ENCODE measurements at regions not wholly inside any gene's neighbourhood (a gene's known extent, or its start where the extent isn't known, plus 50 kb on each side); places are given as distances from the start of the nearest gene placed in this dataset.
"Not testable (repeated sequence)": the region's sequence is repeated elsewhere in the genome, so short reads cannot be mapped to it uniquely, and the experiment has no call there.

DNA sequence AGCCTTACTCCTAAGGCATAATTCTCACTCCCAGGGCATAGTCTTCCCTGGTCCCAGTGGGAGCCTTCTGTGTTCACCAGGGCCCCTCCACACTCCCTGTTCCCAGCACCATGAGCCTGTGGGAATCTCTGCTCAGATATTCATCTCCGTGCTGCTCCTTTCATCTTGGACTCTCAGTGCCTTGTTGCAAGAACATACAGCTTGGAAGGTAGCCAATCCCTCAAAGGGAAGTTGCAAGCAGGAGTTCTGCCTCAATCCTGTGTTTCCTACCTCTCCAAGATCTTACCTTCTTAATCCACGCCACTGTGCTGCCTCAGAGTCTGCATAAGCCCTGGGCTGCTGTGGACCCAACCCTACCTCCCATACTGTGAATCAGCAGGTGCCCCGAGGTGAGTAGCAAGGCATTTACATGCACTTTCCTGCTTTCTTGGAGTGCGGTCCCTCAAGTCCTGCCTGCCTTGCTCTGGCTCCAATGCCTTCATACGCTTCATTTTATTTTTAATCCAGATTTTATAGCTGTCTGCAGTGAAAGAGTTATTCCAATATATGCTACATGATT lies 413.8 kb upstream of the RAB6C start:
- no peak for DNase-seq

DNA sequence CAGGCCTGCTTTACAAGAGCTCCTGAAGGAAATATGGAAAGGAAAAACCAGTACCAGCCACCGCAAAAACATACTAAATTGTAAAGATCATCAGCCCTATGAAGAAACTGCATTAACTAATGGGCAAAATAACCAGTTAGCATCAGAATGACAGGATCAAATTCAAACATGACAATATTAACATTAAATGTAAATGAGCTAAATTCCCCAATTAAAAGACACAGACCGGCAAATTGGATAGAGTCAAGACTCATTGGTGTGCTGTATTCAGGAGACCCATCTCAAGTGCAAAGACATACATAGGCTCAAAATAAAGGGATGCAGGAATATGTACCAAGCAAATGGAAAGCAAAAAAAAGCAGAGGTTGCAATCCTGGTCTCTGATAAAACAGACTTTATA lies 408.7 kb upstream of the RAB6C start:
- not testable (repeated sequence) for DNase-seq

DNA sequence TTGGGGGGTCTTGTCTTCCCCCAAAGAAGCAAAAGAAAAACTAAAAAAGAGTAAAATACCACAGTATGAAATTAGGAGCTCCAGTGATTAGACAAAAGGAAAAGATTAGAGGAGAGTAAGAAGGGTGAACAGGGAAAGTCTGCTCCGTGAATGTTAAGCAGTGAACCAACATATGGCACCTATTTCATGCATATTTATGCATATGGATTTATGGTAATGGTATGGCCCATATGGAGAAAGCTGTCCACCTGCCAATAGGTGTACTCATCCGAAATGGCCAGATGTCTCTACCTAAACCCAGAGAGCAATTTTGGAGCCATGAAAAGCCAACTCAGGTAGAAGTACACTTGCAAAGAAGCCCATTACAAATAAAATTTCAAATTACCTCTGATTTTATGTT lies 404.0 kb upstream of the RAB6C start:
- no peak for DNase-seq

DNA sequence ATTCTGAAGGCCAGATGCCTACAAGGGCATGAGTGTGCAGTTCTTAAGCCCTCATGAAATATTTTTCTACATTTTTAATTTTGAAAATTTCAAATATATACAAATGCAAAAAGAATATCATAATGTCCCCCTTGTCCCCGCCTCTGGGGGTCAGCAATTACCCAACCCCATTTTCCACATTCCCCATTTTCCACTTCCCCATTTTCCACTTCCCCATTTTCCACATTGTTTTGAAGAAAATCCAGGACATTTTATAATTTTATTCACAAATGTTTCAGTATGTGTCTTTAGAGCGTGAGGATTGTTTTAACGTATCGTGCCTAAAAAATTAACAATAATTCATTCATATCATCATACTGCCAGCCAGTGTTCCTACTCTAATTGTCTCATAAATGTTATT lies 403.6 kb upstream of the RAB6C start:
- no peak for DNase-seq

DNA sequence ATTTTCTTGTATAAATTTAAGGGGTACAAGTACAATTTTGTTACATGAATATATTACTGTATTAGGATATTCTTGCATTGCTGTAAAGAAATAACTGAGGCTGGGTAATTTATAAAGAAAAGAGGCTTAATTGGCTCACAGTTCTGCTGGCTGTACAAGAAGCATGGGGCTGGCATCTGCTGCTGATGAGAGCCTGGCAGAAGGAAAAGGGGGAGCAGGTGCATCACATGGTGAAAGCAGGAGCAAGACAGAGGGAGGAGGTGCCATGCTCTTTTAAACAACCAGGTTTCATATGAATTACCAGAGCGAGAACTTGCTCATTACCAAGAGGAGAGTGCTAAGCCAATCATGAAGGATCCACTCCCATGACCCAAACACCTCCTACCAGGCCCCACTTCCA lies 399.5 kb upstream of the RAB6C start:
- DNase-seq: no peak

DNA sequence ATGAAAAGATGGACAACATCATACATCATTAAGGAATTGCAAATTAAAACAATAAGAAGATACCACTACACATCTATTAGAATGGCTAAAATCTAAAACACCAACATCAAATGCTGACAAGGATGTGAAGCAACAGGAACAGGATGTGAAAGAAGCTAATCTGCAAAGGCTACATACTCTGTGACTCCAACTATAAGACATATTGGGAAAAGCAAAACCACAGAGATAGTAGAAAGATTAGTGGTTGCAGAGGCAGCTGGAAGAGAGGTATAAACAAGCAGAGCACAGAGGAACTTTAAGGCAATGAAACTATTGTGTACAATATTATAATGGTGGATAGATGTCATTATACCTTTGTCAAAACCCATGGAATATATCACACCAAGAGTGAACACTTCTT lies 393.7 kb upstream of the RAB6C start:
- no peak for DNase-seq

DNA sequence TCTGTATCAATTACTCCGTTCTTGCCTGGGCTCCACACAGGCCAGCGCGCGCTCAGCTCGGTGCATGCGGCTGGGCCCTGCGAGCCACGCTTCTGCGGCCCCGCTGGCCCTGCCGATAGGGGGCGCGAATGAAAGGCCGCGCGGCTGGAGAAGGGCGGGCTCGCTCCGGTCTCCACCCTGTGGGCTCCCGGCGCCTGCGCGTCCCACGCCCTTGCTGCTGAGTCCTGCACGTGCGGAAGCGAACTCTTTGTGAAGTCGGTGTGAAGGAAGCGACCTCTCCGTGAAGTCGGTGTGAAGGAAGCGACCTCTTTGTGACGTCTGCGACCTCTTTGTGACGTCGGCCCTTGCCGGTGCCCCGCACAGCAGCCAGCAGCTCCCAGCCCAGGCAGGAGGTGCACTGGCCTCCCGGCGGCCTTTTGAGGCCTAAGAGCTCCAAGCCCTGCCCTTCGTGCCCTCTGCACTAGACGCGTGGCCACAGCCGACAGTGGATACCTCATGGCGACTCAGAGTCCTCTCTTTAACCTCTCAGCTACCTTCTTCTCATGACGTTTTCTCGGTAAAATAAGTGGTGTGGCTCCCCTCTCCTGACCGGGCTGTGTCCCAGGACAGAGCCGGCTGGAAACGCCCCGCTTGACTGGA lies 391.9 kb upstream of the RAB6C start:
- no peak for DNase-seq

DNA sequence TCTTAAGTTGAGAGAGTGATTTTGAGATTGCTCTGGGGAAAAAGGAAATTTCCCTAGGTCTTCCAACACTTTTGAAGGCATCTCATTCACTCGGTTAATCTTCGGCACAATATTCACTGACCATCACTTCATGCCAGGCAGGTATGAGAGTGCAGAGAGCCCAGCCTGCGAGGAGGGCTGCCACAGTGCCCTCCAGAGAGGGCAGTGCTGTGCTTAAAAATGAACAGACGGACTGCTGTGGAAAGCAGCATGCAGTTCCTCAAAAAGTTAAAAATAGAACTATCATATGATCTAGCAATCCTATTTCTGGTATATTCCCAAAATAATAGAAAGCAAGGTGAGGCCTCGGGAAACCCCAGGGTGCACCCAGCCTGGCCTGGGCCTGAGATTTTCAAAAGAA lies 374.9 kb upstream of the RAB6C start:
- no peak for DNase-seq

DNA sequence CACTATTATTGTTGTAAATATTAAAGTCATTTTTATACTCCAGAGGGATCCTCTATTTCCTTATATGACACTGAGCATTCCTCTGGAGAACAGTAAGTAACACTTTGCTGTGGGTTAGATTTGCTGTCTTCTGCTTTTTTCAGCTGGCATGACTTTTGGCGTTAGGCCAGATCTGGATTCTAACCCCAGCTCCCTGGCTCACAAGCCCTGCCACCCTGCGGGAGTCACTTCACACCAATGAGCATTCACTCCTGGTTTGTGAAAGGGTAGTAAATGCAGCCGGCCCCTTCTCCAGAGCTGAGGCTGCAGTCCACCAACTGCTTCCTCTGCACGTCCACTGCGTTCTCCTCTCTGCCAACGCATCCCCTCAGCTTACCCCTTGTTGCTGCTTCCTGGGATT lies 373.8 kb upstream of the RAB6C start:
- no peak for DNase-seq

DNA sequence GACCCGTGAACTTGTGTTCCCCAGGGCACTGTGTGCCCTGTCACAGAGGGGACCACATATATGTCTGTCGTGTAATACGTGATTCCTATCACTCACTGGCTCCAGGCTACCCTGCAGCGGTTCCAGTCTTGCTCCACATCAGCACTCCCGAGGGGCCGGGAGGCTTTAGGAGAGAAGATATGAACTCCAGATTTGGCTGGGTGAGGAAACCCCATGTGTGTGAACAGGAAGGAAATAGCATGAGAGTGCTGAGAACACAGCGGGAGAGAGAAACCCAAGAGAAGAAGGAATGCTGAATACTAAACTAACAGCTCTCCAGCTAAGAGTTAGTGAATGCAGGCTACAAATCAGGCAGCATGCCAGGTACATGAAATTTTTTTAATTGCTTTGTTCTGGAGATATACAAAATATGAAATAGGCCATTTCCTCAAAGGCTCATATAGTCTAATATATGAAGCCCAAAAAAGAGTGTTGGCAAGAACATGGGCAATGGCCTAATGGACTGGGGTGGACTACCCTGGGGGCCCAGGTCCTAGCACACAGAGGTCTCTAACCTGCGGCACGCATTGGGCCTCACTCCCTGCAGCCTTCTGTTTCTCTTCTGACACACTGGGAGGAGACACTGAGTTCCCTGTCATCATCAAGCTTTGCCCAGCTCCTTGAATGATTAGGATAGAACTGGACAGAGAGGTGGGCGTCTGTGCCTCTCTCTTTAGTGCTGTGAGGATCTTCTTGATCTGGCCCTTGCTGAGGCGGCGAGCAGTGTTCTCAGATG lies 372.8 kb upstream of the RAB6C start:
- no peak for DNase-seq

DNA sequence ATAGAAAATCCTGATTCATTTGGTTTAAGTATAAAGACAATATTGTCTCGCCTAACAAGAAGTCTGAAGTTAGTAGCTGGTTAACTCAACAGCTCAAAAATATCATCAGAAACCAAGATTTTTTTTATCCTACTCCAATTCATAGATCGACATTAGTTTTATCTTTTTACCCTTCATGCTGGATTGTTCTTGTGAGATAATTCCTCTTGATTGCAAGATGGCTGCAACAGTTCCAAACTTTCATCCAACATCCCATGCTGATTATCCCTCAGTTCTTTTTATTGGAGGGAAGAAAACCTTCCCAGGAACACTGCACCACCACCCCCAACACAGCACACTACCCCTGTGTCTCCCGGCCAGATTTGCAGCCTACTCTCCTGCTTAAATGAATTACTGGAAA lies 370.2 kb upstream of the RAB6C start:
- DNase-seq: no peak

DNA sequence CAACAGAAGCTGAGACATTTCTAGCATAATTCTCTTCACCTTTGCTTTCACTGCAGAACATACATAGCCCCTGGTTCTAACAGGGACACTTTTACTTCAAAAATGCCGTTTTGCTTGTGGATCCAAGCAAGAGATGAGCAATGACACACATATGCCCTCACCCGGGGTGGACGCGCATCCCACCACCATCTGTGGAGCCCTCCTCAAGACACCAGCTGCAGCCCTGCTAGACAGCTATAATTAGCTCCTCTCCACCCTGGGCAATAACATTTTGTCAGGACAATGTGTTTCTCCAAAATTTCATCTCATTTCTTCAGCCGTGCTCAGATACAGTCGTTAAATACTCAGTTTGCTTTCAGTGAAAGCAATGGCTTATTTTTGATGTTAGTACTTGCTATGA lies 368.7 kb upstream of the RAB6C start:
- no peak for DNase-seq

DNA sequence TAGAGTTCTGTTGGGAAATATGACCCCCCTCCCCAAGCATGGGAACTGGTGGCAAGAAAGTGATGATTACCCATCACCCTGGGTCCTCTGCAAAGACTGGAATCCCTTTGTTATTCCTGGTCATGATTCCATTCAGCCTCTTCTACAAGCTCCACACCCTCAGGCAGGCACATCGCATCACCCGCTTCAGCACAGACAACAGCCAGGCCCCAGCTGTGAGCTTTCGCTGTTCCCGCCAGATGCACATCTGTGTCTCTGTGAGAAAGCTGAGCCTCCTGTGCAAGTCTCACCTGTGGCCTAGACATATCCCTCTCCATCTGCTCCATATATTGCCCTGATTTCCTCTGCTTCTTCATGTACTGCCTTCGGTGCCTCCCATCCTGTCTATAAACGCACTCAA lies 368.0 kb upstream of the RAB6C start:
- no peak for DNase-seq

DNA sequence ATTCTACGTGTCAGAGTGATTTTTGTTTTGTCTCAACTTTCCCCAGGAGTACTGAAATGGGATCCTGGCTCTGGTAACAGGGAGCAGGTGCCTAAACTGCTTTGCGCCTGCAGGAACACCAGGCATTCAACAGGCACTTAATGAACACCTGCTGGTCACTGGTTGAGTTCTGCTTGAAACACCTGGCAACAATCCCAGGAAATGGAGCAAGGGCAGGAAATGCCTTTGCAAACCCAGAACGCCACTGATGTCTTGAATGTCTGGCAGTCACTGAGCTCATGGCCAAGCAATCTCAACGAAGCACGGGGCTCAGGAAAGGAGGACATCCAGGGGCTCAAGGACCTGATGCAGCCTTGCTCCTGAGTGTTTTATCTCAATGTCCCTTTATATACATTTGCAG lies 360.0 kb upstream of the RAB6C start:
- DNase-seq: no peak

DNA sequence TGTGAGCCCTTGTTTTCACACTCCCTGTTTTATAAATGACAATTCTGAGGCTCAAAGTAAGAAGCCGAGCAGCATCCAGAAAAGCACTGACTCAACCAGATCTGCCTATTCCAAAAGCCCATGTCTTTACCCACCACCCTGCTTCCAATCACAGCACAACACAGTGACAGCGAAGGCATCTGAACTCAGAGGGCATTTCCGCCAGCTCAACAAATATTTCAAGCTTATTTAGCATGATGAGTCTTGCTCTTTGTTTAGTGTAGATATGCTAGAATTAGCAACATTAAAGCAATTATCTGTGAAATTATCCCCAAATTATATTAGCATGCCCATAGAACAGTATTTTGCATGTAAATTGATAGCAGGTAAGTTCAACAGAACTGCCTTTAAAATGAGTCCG lies 359.1 kb upstream of the RAB6C start:
- DNase-seq: no peak

DNA sequence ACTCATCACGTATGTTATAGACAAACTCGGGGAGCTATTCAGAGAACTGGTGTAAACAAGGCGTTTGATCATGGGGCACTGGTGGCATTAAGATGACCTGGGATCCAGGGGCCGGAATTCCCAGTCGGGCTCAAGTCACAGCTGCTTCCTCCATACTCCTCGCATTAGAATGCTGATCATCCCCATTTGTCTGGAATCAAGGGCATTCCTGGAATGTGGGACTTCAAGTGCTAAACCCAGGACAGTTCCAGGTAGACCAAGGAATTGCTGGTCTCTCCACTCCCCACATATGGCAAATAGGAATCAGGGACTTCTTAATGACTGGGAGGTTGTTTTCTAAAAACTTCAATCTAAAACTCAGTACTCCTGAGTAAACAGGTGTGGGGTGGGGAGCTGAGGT lies 355.7 kb upstream of the RAB6C start:
- DNase-seq: no peak

DNA sequence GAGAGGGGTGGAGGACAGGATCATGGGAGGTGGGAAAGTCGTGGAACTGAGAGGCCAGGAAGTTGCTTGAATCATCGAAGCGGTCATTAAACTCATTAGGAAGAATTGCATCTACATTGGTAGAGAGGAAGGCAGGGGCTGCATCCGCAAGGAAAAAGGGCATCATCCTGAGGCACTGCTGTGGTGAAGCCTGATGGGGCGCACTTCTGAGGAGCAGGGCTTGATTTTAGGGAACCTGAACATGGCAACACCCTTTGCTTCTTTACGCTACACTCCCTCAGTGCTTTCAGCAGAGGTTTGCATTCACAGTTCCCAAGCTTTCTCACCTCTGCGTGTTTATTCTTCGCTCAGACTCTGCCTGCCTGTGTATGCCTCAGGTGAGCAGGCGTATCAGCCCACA lies 352.0 kb upstream of the RAB6C start:
- DNase-seq: no peak

DNA sequence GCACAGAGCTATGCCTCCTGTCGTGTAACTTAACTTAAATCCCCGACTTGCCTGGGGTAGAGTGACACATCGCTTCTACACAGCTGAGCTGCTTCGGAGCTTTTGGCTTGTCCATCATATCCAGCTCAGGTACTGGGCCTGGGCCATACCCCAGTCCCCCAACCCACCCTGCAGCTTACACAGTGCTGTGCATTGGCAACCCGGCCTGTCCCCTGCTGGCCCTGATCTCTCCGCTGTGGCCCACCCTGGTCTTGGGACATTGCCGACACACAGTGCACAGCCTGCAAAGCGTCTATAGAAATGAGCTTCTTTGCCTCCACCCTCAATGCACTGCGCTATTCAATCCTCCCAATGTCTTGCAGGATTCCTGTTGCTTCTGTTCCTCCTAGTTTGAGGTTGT lies 342.8 kb upstream of the RAB6C start:
- DNase-seq: no peak

DNA sequence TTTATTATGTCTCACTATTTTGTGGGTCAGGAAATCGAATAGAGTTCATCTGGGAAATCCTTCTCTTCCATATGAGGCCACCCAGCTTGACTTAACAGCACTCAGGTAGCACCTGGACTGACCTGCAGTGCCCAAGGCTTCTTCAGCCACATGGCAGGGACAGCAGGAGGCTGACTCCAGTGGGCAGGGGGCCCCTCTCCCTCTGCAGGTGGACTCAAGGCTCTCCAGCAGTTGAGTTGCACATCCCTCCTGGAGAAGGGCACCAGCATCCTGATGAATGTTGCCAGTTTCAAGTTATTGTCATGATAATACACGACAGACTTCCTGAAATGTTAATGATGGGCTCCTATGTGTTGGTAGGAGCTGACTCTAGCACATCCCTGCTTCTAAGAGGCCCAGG lies 338.1 kb upstream of the RAB6C start:
- no peak for DNase-seq

DNA sequence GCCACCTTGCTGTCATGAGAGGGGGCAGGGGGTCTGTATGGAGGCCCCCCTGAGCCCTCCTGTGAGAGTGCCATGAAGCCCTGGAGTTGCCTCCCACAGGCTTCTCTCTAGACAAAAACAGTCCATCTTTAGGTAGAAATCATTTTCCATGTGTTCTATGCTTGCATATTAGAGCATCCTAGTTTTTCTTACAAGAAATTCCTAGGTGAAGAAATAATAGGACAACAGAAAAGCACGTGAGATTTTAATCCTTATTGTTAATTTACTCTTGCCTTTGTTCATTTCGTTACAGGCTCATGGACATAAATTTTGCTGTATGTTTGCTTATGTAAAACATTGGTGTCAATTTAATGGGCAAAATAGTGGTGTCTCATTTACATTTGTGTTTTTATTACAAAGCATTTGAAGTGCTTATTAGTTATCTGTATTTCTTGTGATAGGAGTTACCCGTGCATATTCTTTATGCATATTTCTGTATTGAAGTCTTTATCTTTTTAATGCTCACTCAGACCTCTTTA lies 336.9 kb upstream of the RAB6C start:
- DNase-seq: no peak

DNA sequence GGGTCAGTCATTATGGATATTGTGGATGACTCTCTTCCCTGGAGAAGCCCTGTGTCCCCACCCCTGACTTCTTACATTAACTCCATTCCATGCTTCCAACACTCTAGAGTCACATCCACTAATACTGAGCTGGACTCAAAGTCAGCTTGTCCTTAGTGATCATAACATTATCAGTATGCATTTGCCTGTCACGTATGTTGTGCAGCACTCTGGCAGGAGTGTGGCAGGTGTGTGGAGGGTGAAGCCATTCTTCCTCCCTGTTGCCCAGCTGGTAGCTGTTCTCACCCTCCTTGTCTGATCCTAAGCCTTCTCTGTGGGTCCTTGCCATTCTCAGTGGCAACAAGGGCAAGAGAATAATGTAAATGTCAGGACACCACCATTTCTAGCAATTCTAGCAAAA lies 334.1 kb upstream of the RAB6C start:
- no peak for DNase-seq

DNA sequence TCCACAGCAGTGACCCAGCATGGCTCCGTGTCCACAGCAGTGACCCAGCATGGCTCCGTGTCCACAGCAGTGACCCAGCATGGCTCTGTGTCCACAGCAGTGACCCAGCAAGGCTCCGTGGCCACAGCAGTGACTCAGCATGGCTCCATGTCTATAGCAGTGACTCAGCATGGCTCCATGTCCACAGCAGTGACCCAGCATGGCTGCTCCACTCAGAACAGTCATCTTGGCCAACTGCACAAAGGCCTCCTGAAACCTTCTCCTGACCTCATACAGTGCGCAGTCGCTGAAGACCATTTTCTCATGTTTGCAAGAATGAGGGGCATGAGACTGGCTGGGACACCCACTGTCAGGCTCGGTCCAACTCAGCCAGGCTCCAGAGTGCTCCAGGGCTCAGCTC lies 333.4 kb upstream of the RAB6C start:
- no peak for DNase-seq

DNA sequence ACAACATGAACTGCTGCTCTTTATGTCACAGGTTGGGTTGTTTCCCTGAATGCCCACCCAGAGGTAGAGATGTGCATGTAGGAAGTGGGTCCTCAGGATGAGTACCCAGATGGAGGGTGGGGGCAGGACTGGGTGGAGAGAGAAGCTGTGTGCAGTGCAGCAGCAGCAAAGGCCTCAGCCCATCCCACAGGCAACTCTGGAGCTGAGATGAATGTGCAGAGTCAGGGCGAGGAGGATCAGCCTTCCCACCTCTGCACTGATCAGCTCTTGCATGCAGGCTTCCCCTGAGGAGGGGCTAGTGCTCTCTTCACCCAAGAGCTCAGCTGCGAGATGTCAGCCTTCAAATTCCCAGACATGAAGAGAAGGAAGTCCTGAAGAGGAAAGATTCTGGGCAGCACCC lies 326.2 kb upstream of the RAB6C start:
- DNase-seq: no peak

DNA sequence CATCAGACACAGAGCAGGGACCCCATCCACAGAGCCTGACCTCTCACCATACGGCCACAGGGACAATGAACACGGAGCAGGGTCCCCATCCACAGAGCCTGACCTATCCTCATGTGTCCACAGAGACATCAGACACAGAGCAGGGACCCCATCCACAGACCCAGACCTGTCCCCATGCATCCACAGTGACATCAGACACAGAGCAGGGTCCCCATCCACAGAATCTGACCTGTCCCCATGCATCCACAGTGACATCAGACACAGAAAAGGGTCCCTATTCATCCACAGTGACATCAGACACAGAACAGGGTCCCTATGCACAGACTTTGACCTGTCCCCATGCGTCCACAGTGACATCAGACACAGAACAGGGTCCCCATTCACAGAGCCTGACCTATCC lies 325.1 kb upstream of the RAB6C start:
- DNase-seq: no peak

All from EL (cell line).